Uterus (tissue), 2 donors: ENCODE measurements at regions not wholly inside any gene's neighbourhood (a gene's known extent, or its start where the extent isn't known, plus 50 kb on each side); places are given as distances from the start of the nearest gene placed in this dataset.

Experiments used
- POLR2A ChIP-seq, 2 donors: fragments of 450-650 bp; IDR thresholded peaks; one replicate each; pipeline ENCODE4 v1.6.1; 2016; ENCODE audit warnings: antibody characterized with exemption in 2 of 2, mild to moderate bottlenecking in 1 of 2, moderate library complexity in 1 of 2
- TF ChIP-seq, protein P1 (sequence below), 4 experiments: fragments of 200-600 bp in 2 of 4; fragments of 450-650 bp in 2 of 4; sonication (generic) in 2 of 4; IDR thresholded peaks; one replicate each; pipeline ENCODE4 v1.5.1; 2016 to 2019; ENCODE audit warnings: antibody characterized with exemption in 4 of 4, mild to moderate bottlenecking in 2 of 4, moderate library complexity in 1 of 4

- TF ChIP-seq, protein P1, sequence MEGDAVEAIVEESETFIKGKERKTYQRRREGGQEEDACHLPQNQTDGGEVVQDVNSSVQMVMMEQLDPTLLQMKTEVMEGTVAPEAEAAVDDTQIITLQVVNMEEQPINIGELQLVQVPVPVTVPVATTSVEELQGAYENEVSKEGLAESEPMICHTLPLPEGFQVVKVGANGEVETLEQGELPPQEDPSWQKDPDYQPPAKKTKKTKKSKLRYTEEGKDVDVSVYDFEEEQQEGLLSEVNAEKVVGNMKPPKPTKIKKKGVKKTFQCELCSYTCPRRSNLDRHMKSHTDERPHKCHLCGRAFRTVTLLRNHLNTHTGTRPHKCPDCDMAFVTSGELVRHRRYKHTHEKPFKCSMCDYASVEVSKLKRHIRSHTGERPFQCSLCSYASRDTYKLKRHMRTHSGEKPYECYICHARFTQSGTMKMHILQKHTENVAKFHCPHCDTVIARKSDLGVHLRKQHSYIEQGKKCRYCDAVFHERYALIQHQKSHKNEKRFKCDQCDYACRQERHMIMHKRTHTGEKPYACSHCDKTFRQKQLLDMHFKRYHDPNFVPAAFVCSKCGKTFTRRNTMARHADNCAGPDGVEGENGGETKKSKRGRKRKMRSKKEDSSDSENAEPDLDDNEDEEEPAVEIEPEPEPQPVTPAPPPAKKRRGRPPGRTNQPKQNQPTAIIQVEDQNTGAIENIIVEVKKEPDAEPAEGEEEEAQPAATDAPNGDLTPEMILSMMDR (IDR thresholded peaks at IDR 0.05), result no peak
- no peak for TF ChIP-seq POLR2A (IDR thresholded peaks at IDR 0.05)
These were observed 121.6 kb downstream of the CD164 start for GRCh38 chr6:109260701-109261100.
